Astrocyte (in vitro differentiated cells and primary cell): ENCODE measurements at regions not wholly inside any gene's neighbourhood (a gene's known extent, or its start where the extent isn't known, plus 50 kb on each side); places are given as distances from the start of the nearest gene placed in this dataset.

ENCODE experiments used
- CTCF ChIP-seq: IDR thresholded peaks from 2 replicates; pipeline ENCODE4 v1.5.1; 2011; ENCODE audit warnings: low read depth, mild to moderate bottlenecking, inconsistent platforms, low read length, moderate library complexity; ENCODE audit not compliant: insufficient read depth
- EZH2 ChIP-seq: IDR thresholded peaks from 2 replicates; pipeline ENCODE4 v1.6.1; 2012; ENCODE audit warnings: mild to moderate bottlenecking, low read length, inconsistent platforms; ENCODE audit not compliant: insufficient read depth

GRCh38 chr7:115779561-115779960 lies 251.0 kb downstream of the TFEC start:
- TF ChIP-seq EZH2 (no peak), CTCF (no peak)
